HG03460 (cell line): ENCODE measurements at regions not wholly inside any gene's neighbourhood (a gene's known extent, or its start where the extent isn't known, plus 50 kb on each side); places are given as distances from the start of the nearest gene placed in this dataset.
"Not testable (repeated sequence)": the region's sequence is repeated elsewhere in the genome, so short reads cannot be mapped to it uniquely, and the experiment has no call there.

Experiments
- ATAC-seq: cut with Tn5 transposase; IDR thresholded peaks from one replicate; pipeline ENCODE4 v1.9.1; 2021; ENCODE audit not compliant: unreplicated experiment

DNA sequence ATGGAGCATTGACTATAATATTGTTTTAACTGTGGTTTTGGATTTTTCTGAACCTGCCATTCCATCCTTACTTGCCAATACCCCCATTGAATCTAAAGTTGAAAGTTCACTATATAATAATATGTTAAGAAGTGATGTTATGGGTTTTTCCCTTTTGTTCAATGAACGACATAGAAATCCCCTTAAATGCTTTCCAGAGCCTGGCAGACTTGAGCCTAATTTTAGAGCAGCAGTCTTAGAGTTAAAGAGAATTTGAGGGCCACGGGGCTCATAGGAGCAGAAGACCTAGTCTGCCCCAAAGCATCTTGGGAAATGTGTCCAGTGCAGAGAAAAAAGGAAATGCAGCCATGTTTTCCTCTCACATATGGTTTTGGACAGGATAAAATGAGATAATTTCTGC, 146.1 kb upstream of the SLC44A1 start:
- ATAC-seq: no peak

DNA sequence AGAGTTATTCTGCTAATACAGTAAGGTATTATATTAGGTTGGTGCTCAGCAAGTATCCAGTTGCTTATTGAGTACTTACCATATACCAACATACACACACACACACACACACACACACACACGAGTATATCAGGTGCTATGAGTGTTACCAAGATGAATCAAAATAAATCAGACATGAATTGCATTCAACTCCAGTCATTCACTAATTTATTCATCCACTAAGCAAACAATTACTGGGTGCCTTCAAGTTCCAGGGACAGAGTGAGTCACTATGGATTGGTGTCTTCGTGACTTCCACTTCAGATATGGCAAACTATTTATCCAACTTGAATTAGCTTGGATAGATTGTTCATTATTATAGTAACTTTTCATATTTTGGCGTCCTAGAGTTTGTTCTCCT, 140.7 kb upstream of the SLC44A1 start:
- no peak for ATAC-seq

DNA sequence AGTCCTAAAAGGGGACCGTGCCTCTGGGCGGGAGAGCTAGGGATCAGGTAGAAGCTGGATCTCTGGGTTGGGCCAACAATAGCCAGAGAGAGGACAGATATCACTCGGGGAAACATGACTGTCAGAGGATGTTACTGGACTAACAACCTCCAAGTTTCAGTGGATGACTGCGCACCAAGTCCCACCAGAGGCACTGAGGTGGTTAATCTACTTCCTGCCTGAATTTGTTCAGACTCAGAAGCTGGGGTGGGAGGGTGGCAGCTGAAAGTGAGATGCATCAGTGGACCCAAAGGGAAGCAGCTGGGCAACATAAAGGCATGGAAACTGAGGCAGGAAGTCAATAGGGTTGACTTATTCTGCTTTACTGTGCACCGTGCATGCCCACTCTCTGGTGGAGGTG, 130.1 kb upstream of the SLC44A1 start:
- ATAC-seq: peak; percentile 77

DNA sequence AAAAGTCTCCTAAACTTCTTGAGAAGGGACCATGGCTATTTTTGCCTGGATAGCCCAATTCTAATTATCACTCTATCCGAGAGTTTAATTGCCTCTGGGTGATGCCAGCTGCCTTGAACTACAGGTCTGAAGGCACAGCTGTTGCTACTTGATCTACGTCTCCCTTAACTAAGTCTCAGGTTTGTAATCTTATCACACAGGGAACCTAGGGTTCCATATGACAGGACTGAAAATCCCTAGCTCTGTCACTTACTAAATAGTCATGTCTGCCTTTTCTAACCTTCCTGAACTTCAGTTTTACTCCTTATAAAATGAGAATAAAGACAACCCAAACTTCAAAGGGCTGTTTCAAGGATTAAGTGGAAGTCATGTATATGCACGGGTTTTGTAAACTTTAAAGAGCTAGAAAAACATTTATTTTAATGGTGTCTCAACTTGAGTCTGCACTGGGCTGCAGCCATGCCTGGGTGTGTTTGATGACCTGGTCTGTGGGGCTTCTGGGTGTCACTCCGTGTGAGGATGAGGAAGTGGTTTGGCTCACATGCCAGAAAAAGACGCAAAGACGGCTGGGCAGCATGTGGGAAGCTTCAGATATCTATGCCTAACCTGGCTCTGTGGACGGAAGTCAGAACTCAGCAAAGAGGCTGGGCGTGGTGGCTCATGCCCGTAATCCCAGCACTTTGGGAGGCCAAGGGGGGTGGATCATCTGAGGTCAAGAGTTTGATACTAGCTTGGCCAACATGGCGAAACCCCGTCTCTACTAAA, 129.3 kb upstream of the SLC44A1 start:
- ATAC-seq: peak; percentile 77

DNA sequence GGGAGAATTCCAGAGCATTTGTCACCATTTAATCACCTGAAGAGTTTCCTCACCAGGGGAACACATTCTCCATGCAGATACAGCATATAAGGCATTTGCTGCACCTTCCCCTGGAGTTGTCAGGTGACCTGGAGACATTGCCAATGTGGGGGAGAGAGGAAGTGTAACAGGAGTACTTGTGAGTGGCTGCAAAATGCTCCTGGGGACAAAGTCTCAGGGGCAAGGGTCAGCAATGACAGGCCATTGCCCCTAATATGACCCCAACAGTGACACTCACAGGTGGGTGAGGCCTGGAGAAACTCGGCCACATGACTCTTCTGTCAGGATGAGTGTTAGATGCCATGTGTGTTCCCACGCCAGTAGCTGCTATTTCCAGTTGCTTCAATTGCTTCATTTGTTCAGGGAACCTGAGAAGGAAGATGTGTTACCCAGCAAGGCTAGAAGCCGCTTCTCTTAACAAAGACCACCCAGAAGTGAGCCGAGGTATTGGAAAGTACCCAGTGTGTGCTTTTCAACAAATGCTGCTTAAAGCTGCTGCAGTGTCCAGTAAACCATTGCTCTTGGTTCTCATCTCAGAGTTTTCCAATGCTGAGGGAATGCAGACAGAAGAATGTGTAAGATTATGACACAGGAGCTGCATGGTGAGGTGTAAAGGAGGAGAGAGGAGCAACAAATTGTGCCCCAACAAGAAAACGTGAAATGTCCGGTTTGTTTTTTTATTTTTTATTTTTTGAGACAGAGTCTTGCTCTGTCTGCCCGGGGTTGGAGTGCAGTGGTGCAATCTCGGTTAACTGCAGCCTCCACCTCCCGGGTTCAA, 128.2 kb upstream of the SLC44A1 start:
- ATAC-seq: no peak

DNA sequence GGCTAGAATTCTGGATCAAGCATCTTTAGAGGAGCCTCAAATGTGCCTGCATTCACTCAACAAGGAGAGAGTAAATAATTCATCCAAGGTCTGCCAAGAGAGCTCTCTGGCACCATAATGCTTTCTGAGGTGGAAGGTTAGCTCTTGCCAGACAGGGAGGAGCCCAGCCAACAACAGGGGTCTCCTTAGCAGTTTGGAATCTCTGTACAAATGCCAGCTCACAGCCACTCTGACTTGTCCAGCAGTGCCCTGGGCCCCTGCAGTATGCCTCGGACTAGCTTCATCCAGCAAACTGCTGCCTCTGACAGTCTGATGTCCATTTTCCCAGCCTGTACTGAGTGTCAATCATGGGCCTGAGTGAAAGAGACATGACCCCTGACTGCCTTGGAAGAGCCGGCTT, 127.2 kb upstream of the SLC44A1 start:
- ATAC-seq: no peak

DNA sequence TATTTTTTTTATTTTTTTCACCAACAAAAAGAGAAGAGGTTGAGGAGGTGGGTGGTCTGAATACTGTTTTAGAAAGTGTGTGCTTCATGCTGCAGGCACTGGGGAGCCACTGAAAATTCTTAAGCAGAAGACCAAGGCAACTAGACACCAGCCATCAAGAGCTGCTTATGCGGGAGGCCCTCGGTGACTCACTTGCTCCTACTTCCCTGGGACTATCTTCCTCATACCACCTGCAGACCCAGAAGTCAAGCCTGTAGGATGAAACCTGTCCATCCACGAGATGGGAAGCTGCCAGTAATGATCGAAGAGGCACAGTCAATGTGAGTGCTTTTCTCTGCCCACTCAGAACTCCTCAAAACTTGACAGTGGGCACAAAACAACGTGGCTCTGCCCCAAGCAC, 125.8 kb upstream of the SLC44A1 start:
- no peak for ATAC-seq

DNA sequence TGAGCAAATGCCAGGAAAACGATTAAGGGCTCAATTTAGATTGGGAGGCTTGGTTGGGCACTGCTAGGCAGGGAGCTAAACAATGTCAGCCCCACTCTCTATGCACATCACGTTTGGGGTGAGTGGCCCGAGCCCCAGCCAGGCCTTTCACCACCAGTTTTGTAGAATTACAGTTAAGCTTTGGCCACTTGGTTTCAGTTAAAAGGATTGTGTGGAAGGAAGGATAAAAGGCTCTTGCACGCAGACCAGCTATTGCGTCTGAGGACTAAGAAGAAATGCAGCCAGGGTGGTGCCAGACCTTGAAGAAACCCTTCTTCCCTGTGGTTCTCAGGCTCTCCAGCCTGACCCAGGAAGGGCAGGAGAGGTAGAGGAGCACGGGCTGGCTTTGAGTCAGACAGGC, 125.3 kb upstream of the SLC44A1 start:
- no peak for ATAC-seq

DNA sequence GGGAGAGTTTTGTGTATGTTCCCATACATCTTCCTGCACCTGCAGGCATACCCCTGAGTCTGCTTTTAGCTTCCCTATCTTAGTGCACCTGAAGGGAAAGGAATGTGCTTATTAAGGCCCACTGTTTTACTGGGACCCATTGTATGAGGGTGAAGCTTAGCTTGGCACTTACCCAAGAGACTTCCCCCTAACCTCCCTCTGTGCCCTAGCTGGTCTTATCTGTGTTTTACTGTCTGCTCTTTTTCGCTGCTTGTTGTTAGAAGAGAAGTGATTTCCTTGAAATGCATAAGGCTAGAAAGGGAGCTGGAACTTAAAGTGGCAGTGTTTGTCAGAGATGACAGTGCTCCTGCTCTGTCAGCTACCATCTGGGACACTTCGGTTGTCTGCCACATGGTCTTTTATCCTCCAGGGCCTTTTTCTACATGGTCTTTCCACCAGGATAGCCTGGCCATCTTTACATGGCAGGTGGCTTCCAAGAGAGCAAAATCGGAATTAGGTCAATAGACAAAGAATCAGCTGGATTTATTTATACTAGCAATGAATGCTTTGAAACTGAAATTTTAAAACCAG, 122.5 kb upstream of the SLC44A1 start:
- no peak for ATAC-seq

DNA sequence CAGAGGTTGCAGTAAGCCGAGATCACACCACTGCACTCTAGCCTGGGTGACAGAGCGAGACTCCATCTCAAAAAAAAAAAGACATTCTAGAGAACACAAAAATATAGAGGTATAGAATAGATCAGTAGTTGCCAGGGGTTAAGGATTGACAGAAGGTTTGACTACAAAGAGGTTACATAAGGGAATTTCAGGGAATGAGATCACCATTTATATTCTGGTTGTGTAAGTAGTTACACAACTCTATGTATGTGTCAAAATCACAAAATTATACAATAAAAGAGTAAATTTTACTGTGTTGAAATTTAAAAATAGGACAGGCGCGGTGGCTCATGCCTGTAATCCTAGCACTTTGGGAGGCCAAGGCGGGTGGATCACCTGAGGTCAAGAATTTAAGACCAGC, 119.9 kb upstream of the SLC44A1 start:
- ATAC-seq: not testable (repeated sequence)

DNA sequence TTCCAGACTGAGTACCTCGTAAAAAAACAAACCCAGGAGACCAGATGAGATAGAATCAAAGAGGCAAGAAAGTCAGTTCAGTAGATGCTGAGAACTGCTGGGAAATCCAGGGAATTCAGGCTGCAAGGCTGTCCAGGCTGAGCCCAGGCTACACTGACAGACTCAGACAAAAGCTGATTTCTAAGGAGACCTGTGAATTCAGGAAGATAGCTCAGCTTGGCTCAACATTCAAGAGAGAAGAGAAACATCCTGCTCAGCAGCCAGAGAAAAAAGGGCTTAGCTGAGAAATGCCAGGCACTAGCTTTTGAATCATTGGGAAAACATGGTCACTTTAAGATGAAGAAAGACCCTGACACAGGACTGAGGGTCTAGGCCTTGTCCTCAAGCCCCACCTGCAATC, 118.2 kb upstream of the SLC44A1 start:
- ATAC-seq: no peak

DNA sequence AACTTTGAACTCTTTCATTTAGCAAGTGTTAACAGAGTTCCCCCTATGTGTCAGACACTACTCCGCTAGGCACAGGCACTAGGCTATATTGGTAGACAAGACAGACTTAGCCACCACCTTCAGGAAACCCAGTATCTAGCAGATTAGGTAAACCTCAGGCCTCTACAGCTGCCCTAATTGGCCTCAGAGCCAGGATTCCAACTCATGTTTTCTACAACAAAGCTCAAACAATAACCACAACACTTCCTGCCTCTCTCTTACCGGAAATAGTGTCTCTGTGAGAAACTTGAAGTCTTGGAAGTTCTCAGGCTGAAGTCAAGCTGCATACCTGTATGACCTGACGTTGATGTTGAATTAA, 116.6 kb upstream of the SLC44A1 start:
- peak; percentile 99 for ATAC-seq

DNA sequence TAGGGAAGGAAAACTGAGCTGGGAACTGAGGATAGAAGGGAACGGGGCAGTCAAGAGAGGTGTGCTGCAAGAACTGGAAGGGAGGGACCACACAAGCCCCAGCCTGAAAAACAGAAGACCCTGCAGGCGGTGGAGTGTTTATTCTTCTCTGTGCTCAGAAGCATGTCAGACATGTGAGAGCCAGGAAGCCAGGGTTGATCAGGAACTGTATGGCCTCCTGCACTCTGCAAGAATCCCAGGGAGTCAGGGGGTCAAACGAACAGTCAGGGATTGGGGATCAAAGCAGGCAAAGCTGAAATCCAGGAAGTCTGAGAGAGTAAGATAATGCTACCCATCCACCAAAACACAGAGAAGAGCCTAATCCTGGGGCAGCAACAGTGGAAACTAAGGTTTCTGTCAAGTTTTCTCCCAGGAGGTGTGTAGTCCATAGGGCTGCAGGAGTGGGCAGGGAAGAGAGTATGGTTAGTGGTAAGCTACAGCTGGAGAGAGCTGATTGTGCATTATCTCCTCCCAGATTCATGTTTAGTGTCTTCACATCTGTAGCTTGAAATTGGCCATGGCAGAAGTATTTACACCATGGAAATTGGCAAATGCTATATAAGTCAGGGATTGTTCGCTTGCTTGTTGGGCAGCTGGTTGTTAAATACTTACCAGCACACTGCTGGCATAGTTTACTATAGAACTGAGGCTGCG, 115.4 kb upstream of the SLC44A1 start:
- no peak for ATAC-seq

DNA sequence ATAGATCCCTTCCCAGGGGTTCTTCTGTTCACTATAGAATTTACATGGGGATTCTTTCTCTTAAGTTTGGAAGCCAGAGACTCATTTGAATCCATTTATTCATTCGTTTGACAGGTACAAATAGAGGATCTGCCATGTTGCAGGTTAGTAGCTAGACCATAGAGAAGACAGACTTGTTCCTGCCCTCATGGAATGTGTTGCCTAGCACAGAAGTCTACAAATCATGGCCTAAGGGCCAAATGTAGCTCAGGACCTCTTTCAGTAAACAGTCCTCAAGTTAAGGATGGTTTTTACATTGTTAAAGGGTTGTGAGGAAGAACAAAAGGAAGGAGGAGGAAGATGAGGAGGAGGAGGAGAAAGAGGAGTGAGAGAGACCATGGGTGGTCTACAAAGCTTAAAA, 114.7 kb upstream of the SLC44A1 start:
- no peak for ATAC-seq

DNA sequence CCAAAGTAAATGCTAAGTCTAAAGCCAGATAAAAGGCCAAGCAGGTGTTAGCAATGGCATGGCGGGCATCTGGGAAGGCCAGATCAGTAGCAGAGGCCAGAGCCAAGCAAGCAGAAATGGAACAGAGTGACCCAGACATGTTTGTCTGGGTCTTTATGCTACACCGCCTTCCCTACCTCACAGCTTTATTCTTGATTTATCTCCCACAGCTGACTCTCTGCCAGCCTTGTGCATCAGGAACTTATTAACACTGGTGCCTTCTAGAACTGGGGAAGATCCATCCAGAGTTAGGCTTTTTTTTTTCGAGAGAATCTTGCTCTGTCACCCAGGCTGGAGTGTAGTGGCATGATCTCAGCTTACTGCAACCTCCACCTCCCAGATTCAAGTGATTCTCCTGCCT, 112.5 kb upstream of the SLC44A1 start:
- no peak for ATAC-seq

DNA sequence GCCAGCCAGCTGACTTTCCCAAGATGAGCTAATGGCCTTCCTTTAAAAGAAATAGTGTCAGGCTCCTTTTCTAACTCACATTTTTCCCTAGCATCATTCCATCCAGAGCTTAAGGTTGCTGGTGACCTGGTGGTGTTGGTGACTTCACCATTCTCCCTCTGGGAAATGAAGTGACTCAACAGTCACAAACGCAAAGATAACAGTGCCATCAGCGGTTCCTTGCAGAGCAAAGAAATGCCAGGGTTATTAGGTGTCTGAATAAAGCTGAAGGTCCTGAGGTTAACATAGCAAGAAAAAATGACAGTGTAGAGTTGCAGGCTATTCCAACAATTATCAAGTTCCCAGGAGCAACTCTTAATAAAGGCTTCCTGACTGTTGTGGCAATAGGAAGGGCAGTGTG, 111.8 kb upstream of the SLC44A1 start:
- ATAC-seq: no peak

DNA sequence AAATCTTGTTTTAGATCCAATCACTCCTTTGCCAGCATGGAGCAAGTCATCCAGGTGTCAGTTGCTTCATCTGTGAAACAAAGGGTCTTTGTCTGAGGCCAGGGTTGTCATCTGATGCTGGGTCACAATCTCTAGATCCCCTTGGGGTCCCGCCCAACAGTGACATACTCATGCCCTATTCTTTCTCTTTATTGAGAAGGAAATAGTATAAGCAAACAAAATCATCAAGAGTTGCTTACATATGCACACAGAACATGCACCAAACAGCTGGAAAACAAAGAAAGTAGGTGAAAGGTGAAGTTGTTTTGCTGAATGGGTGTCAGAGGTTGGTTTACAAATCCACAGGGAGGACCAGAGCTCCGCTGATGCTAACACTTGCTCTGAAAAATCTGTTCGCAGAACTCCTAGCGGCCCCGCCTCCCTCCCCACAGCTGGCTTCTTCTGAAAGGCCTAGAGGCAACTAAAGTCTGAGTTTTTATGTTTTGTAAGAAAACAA, 106.1 kb upstream of the SLC44A1 start:
- ATAC-seq: no peak

DNA sequence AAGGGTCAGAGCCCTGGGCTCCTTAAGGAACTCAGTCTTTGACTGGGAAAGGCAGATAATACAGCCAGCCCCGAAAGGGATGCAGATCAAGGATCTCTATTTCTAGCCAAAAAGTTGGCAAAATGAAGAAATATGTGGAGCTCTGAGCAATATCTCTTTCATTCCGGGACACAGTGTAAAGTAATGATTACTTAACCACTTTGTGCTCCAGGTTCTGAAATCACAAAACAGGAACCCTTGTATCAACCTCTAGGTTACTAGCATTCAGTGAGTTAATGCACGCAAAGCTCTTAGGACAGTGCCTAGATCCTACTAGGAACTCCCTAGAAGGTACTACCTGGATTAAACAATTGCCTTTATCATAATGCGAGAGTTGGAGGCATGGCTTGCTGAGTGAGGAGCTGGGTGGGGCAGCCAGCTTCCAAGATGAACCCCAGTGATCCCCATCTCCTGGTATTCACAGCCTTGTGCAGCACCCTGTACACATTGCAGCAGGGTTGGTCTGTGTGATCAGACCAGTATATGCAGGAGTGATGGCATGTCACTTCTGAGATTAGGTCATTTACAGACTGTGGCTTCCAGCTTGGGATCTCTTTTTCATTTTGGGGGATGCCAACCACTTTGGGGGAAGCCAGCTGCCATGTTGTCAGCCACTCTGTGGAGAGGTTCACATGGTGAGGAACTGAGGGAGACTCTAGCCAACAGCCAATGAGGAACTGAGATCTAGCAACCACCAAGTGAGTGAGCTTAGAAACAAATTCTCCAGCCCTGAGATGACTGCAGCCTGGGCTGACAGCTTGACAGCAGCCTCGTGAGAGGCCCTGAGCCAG, 103.1 kb upstream of the SLC44A1 start:
- ATAC-seq: peak; percentile 87

DNA sequence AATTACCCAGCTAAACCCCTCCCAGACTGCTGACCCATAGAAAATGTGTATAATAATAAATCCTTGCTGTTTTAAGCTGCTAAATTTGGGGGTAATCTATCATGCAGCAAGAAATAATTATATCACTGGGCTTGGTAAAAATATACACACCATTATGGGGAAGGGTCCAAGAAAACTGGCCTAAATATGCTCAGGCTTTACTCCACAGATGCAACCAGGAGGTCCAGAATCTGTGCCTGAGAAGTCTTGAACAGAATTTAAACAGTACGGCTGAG, 102.5 kb upstream of the SLC44A1 start:
- ATAC-seq: no peak

DNA sequence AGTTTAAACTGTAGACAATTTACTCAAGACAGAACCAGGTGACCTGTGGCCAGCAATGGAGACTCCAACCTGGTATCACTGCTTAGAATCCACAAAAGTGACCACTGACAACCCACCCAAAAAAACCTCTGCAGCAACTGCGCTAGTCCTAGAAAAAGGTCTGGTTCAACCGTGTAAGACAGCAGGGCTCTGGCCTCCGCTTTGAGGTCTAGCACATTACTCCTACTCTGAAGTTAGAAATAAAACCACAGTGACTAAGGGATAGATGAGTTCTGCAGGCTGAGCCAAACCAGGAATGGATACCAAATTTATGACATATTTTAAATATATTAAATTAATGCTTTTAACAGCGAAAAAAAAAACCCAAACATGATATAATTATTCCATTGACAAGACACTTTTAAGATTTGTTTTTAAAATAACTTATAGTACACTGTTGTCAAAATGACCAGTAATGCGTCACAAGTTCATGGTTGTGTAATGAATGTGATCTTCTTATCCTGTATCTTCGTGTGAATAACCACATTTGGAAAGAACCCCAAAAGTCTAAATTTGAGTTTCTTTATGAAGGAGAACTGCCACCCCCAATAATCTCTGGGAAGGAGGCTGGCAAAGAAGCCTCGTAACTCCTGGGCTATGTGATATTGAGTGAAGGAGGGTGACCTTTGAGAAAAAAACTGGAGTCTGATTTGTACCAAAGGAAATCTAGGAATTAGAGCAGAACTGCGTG, 101.9 kb upstream of the SLC44A1 start:
- ATAC-seq: no peak
